ENCODE measurements at regions not wholly inside any gene's neighbourhood (a gene's known extent, or its start where the extent isn't known, plus 50 kb on each side); places are given as distances from the start of the nearest gene placed in this dataset.

GRCh38 chr11:8333811-8334401 lies 70.2 kb upstream of the LMO1 start:
- Histone ChIP-seq H4K5ac (ENCODE audit: insufficient read length, low read depth, low read length) (no peak overlapping the region), H3K79me1 (ENCODE audit: low read depth, low read length) (no peaks in the 10 kb centered on the region), H3K23ac (ENCODE audit: insufficient read length) (no peak overlapping the region), H3K56ac (replicated peaks; ENCODE audit: insufficient read length, low read depth, low read length) (no peak overlapping the region), H3K9me3 (ENCODE audit: insufficient read depth in 2 of 2, low read depth in 1 of 2, low read length in 1 of 2) (no peaks in the 10 kb centered on the region), H3K18ac (ENCODE audit: extremely low read depth, low read length) (no peak overlapping the region), H3K4me2 (ENCODE audit: insufficient read depth in 1 of 2, low read depth in 2 of 2, low read length in 2 of 2) (no peak overlapping the region), H4K20me1 (replicated peaks in 1 of 2; ENCODE audit: control insufficient read depth in 1 of 2, insufficient read depth in 2 of 2, low read length in 2 of 2) (no peaks in the 10 kb centered on the region), H2BK15ac (ENCODE audit: low read length) (0 out of 2 replicates have a peak overlapping the region, but pooled peaks have one; percentile 61), H2BK12ac (ENCODE audit: low read depth, low read length) (no peak overlapping the region), H3K27me3 (replicated peaks in 1 of 4; ENCODE audit: control insufficient read depth in 3 of 4, extremely low read depth in 1 of 4, insufficient read depth in 3 of 4, low read length in 3 of 4) (no peaks in the 10 kb centered on the region; a peak in 1 of 7 replicates), H2AFZ (ENCODE audit: low read length) (no peak overlapping the region), H4K8ac (ENCODE audit: extremely low read depth, insufficient read depth, low read length) (no peak overlapping the region), H3K4me1 (replicated peaks in 1 of 4; ENCODE audit: control insufficient read depth in 3 of 4, insufficient read depth in 4 of 4, low read length in 3 of 4) (peaks cover 0 to 19% (median 12%) of the 10 kb centered on the region in 4 experiments; a peak in 6 of 7 replicates), H2BK5ac (ENCODE audit: low read depth, low read length) (no peak overlapping the region), H3K36me3 (ENCODE audit: control insufficient read depth in 2 of 4, insufficient read depth in 4 of 4, low read length in 3 of 4) (no peaks in the 10 kb centered on the region), H3K14ac (ENCODE audit: insufficient read length) (no peak overlapping the region), H3K4me3 (ENCODE audit: extremely low read depth in 1 of 4, insufficient read depth in 2 of 4, low read depth in 3 of 4, low read length in 4 of 4) (no peak overlapping the region), H3K9ac (replicated peaks in 1 of 4; ENCODE audit: extremely low read depth in 1 of 4, low read depth in 3 of 4, low read length in 3 of 4) (no peak overlapping the region), H2BK120ac (replicated peaks; ENCODE audit: low read depth, low read length) (no peak overlapping the region), H3K23me2 (ENCODE audit: low read depth, low read length) (no peaks in the 10 kb centered on the region), H3K79me2 (ENCODE audit: control insufficient read depth in 1 of 2, insufficient read depth in 2 of 2, low read length in 2 of 2) (no peaks in the 10 kb centered on the region), H2AK5ac (ENCODE audit: low read depth, low read length) (0 out of 2 replicates have a peak overlapping the region, but pooled peaks have one; percentile 39), H3K27ac (ENCODE audit: low read depth, low read length) (no peak overlapping the region), H3K4ac (replicated peaks; ENCODE audit: insufficient read length, low read depth, low read length) (no peak overlapping the region), H4K91ac (replicated peaks; ENCODE audit: insufficient read length, low read length) (no peak overlapping the region), H2BK20ac (ENCODE audit: low read length) (no peak overlapping the region)
- TF ChIP-seq RNF2 (IDR thresholded peaks at IDR 0.05; ENCODE audit: borderline replicate concordance, low read depth, low read length, missing control alignments, poor library complexity, severe bottlenecking) (no peak), RAD21 (IDR thresholded peaks at IDR 0.05 in 1 of 2, conservative IDR thresholded peaks at IDR 0.05 in 1 of 2; ENCODE audit: low read depth in 2 of 2, low read length in 2 of 2) (peak; percentile 46 to 54)
- TF ChIP-seq, protein P1, sequence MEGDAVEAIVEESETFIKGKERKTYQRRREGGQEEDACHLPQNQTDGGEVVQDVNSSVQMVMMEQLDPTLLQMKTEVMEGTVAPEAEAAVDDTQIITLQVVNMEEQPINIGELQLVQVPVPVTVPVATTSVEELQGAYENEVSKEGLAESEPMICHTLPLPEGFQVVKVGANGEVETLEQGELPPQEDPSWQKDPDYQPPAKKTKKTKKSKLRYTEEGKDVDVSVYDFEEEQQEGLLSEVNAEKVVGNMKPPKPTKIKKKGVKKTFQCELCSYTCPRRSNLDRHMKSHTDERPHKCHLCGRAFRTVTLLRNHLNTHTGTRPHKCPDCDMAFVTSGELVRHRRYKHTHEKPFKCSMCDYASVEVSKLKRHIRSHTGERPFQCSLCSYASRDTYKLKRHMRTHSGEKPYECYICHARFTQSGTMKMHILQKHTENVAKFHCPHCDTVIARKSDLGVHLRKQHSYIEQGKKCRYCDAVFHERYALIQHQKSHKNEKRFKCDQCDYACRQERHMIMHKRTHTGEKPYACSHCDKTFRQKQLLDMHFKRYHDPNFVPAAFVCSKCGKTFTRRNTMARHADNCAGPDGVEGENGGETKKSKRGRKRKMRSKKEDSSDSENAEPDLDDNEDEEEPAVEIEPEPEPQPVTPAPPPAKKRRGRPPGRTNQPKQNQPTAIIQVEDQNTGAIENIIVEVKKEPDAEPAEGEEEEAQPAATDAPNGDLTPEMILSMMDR (IDR thresholded peaks at IDR 0.05; ENCODE audit: control extremely low read depth in 1 of 3, insufficient read depth in 1 of 3, low read depth in 1 of 3, low read length in 3 of 3), result peak; percentile 25 to 48 (median 39); a peak in 3 of 4 replicates
- WGBS, 2 experiments (ENCODE audit: extremely low coverage in 1 of 2, insufficient coverage in 1 of 2, insufficient read length in 1 of 2, insufficient replicate concordance in 2 of 2, low coverage in 1 of 2, low lambda C conversion rate in 2 of 2, missing lambda C conversion rate in 1 of 2), result 87% methylated on average over 7 of the region's 7 CpGs; no CpG with 5 or more reads in 1 of the 2 experiments
- CTCF ChIA-PET (ENCODE audit: partially characterized antibody), result interaction anchor here (0.9 to 2.7 kb wide), 14 partner anchors 9 to 141 kb away, joined by 3 to 21 read pairs (median 4); no protein-coding TSS in a partner anchor
- POLR2A ChIA-PET (ENCODE audit: partially characterized antibody), result interaction anchor here (0.8 kb wide), 1 partner anchor 348 kb away, joined by 3 read pairs; the partner anchor contains the start of genes RPL27A and TRIM66
- no peak for FAIRE-seq
- DNase-seq (ENCODE audit: low read depth in 1 of 2, low spot score in 2 of 2), result no peak

All from H1 (cell line).